H9 (cell line): ENCODE measurements at regions not wholly inside any gene's neighbourhood (a gene's known extent, or its start where the extent isn't known, plus 50 kb on each side); places are given as distances from the start of the nearest gene placed in this dataset.

ENCODE experiments used
- DNase-seq: peaks from one replicate; pipeline ENCODE4 v3.0.0-alpha.2; 2017
- H2AFZ ChIP-seq: one replicate; pipeline ENCODE4 v1.6.1; 2013; ENCODE audit warnings: mild to moderate bottlenecking, low read length, control low read depth, moderate library complexity
- H2AK5ac ChIP-seq: 2 replicates; pipeline ENCODE4 v1.6.1; 2013; ENCODE audit warnings: low read length, control low read depth, mixed read lengths; ENCODE audit not compliant: insufficient read length
- H2BK120ac ChIP-seq: one replicate; pipeline ENCODE4 v1.6.1; 2013; ENCODE audit warnings: low read depth, mild to moderate bottlenecking, low read length, control low read depth, inconsistent platforms; ENCODE audit not compliant: poor library complexity, severe bottlenecking
- H2BK12ac ChIP-seq: 2 replicates; pipeline ENCODE4 v1.6.1; 2013; ENCODE audit warnings: low read length, control low read depth, mixed read lengths, low read depth; ENCODE audit not compliant: insufficient read length
- H2BK15ac ChIP-seq: 2 replicates; pipeline ENCODE4 v1.6.1; 2013; ENCODE audit warnings: low read depth, low read length, control low read depth
- H2BK20ac ChIP-seq: one replicate; pipeline ENCODE4 v1.6.1; 2013; ENCODE audit warnings: low read depth, mild to moderate bottlenecking, low read length, control low read depth, inconsistent platforms; ENCODE audit not compliant: poor library complexity, severe bottlenecking
- H2BK5ac ChIP-seq: 2 replicates; pipeline ENCODE4 v1.6.1; 2013; ENCODE audit warnings: low read length, control low read depth, mixed read lengths; ENCODE audit not compliant: insufficient read length
- H3K14ac ChIP-seq: 2 replicates; pipeline ENCODE4 v1.6.1; 2013; ENCODE audit warnings: low read length, control low read depth; ENCODE audit not compliant: insufficient read depth
- H3K18ac ChIP-seq: 2 replicates; pipeline ENCODE4 v1.6.1; 2013; ENCODE audit warnings: low read depth, mild to moderate bottlenecking, mixed read lengths, low read length, control low read depth; ENCODE audit not compliant: insufficient read length
- H3K23ac ChIP-seq: 2 replicates; pipeline ENCODE4 v1.6.1; 2013; ENCODE audit warnings: low read length, control low read depth, mixed read lengths, low read depth; ENCODE audit not compliant: insufficient read length
- H3K23me2 ChIP-seq: 2 replicates; pipeline ENCODE4 v1.6.1; 2013; ENCODE audit warnings: low read depth, mild to moderate bottlenecking, mixed read lengths, low read length, control low read depth; ENCODE audit not compliant: insufficient read length, poor library complexity, severe bottlenecking
- H3K27ac ChIP-seq: 2 replicates; pipeline ENCODE4 v1.5.1; 2013; ENCODE audit warnings: low read length, control low read depth, mixed read lengths, low read depth; ENCODE audit not compliant: insufficient read length
- H3K27me3 ChIP-seq: 2 replicates; pipeline ENCODE4 v1.6.1; 2013; ENCODE audit warnings: low read length, control low read depth, inconsistent platforms; ENCODE audit not compliant: insufficient read depth
- H3K4ac ChIP-seq: 2 replicates; pipeline ENCODE4 v1.6.1; 2013; ENCODE audit warnings: low read depth, mild to moderate bottlenecking, control low read depth, inconsistent platforms, low read length, moderate library complexity
- H3K4me1 ChIP-seq: 2 replicates; pipeline ENCODE4 v1.6.1; 2013; ENCODE audit warnings: low read length, control low read depth, inconsistent platforms; ENCODE audit not compliant: insufficient read depth
- H3K4me2 ChIP-seq: 2 replicates; pipeline ENCODE4 v1.6.1; 2013; ENCODE audit warnings: low read length, control low read depth, mixed read lengths; ENCODE audit not compliant: insufficient read length, insufficient read depth
- H3K56ac ChIP-seq: 2 replicates; pipeline ENCODE4 v1.6.1; 2013; ENCODE audit warnings: low read depth, mild to moderate bottlenecking, mixed read lengths, low read length, control low read depth; ENCODE audit not compliant: insufficient read length
- H3K79me1 ChIP-seq: 2 replicates; pipeline ENCODE4 v1.6.1; 2013; ENCODE audit warnings: low read depth, mild to moderate bottlenecking, moderate library complexity, low read length, control low read depth, inconsistent platforms; ENCODE audit not compliant: insufficient read depth, poor library complexity, severe bottlenecking
- H3K79me2 ChIP-seq: 2 replicates; pipeline ENCODE4 v1.6.1; 2013; ENCODE audit warnings: low read length, control low read depth, inconsistent platforms; ENCODE audit not compliant: insufficient read depth
- H3K9ac ChIP-seq: 2 replicates; pipeline ENCODE4 v1.6.1; 2013; ENCODE audit warnings: low read length, control low read depth, mixed read lengths; ENCODE audit not compliant: insufficient read length; ENCODE audit errors: extremely low read depth
- H3K9me3 ChIP-seq: one replicate; pipeline ENCODE4 v1.6.1; 2013; ENCODE audit warnings: low read depth, low read length, inconsistent platforms; ENCODE audit not compliant: control insufficient read depth
- H3T11ph ChIP-seq: one replicate; pipeline ENCODE4 v1.6.1; 2013; ENCODE audit warnings: mild to moderate bottlenecking, low read length, control low read depth, inconsistent platforms
- H4K20me1 ChIP-seq: one replicate; pipeline ENCODE4 v1.6.1; 2013; ENCODE audit not compliant: control insufficient read depth, insufficient read length, insufficient read depth
- H4K5ac ChIP-seq: 2 replicates; pipeline ENCODE4 v1.6.1; 2013; ENCODE audit warnings: low read depth, mild to moderate bottlenecking, mixed read lengths, low read length, control low read depth; ENCODE audit not compliant: insufficient read length
- H4K8ac ChIP-seq: replicated peaks from 2 replicates; pipeline ENCODE4 v1.6.1; 2013; ENCODE audit warnings: low read length, control low read depth, mixed read lengths, low read depth; ENCODE audit not compliant: insufficient read length
- H4K91ac ChIP-seq: 2 replicates; pipeline ENCODE4 v1.6.1; 2013; ENCODE audit warnings: low read depth, mild to moderate bottlenecking, moderate library complexity, mixed read lengths, low read length, control low read depth; ENCODE audit not compliant: insufficient read length
- H3K27ac Mint-ChIP-seq, 3 experiments: 2 replicates in 2 of 3; 3 replicates in 1 of 3; pipeline ENCODE4 v1.8.0; 2020 to 2021; ENCODE audit warnings: mixed read lengths in 3 of 3, mild to moderate bottlenecking in 1 of 3, moderate library complexity in 1 of 3
- H3K27me3 Mint-ChIP-seq: 2 replicates; pipeline ENCODE4 v1.8.0; 2021; ENCODE audit warnings: low read depth, mild to moderate bottlenecking, moderate library complexity, mixed read lengths
- H3K36me3 Mint-ChIP-seq, 3 experiments: 2 replicates in 2 of 3; 3 replicates in 1 of 3; pipeline ENCODE4 v1.8.0; 2020 to 2021; ENCODE audit warnings: low read depth in 3 of 3, mixed read lengths in 3 of 3; ENCODE audit not compliant: insufficient read depth in 1 of 3
- H3K4me1 Mint-ChIP-seq, 2 experiments: 2 replicates each; pipeline ENCODE4 v1.8.0; 2020; ENCODE audit warnings: mixed read lengths in 2 of 2
- H3K4me3 Mint-ChIP-seq, 2 experiments: 2 replicates in 1 of 2; 3 replicates in 1 of 2; pipeline ENCODE4 v1.8.0; 2020 to 2021; ENCODE audit warnings: mild to moderate bottlenecking in 2 of 2, mixed read lengths in 2 of 2, moderate library complexity in 1 of 2
- H3K9me3 Mint-ChIP-seq, 2 experiments: 2 replicates in 1 of 2; 3 replicates in 1 of 2; pipeline ENCODE4 v1.8.0; 2020; ENCODE audit warnings: mild to moderate bottlenecking in 2 of 2, mixed read lengths in 2 of 2, moderate library complexity in 1 of 2
- CTCF ChIP-seq: fragments of 200-600 bp; sonication (generic); conservative IDR thresholded peaks from 3 replicates; pipeline ENCODE4 v1.8.0; 2021; ENCODE audit warnings: antibody characterized with exemption, mild to moderate bottlenecking
- WGBS: extraction: QIAGEN DNeasy Blood & Tissue Kit; methylation state at CpG from one replicate; pipeline ENCODE4 v1.1.7; 2013; ENCODE audit warnings: missing lambda C conversion rate, low lambda C conversion rate, mixed read lengths; ENCODE audit not compliant: insufficient read length; ENCODE audit errors: extremely low coverage; 5-methylcytosine and 5-hydroxymethylcytosine counted together

GRCh38 chr3:189419683-189420082 lies 211.5 kb upstream of the TP63 start:
- Histone ChIP-seq H3K9ac (no peak overlapping the region), H3K79me2 (no peaks in the 10 kb centered on the region), H3K9me3 (no peaks in the 10 kb centered on the region), H4K8ac (no peak overlapping the region), H2BK120ac (no peak overlapping the region), H4K5ac (no peak overlapping the region), H3K27ac (no peak overlapping the region), H3K23me2 (no peaks in the 10 kb centered on the region), H2BK12ac (no peak overlapping the region), H4K91ac (no peak overlapping the region), H2BK15ac (no peak overlapping the region), H2AK5ac (no peak overlapping the region), H2AFZ (no peak overlapping the region), H3K4ac (no peak overlapping the region), H3K4me1 (peaks cover 5% of the 10 kb centered on the region; the same call in 1 of the 2 replicates), H3K27me3 (no peaks in the 10 kb centered on the region), H2BK5ac (no peak overlapping the region), H3K4me2 (no peak overlapping the region), H3K18ac (no peak overlapping the region), H3K56ac (no peak overlapping the region), H2BK20ac (no peak overlapping the region), H4K20me1 (no peaks in the 10 kb centered on the region), H3K23ac (no peak overlapping the region), H3T11ph (no peak overlapping the region), H3K14ac (no peak overlapping the region), H3K79me1 (no peaks in the 10 kb centered on the region)
- H3K9me3 Mint-ChIP-seq: no peaks in the 10 kb centered on the region
- no peak overlapping the region for H3K4me3 Mint-ChIP-seq
- no peaks in the 10 kb centered on the region for H3K36me3 Mint-ChIP-seq
- H3K27ac Mint-ChIP-seq: no peak overlapping the region
- WGBS: no CpG with 5 or more reads among the region's 1 CpG
- no peak for DNase-seq
- H3K27me3 Mint-ChIP-seq: no peaks in the 10 kb centered on the region
- peaks cover 9 to 12% of the 10 kb centered on the region in 2 experiments for H3K4me1 Mint-ChIP-seq
- TF ChIP-seq CTCF: no peak
